Calu3 (cell line): ENCODE measurements at regions not wholly inside any gene's neighbourhood (a gene's known extent, or its start where the extent isn't known, plus 50 kb on each side); places are given as distances from the start of the nearest gene placed in this dataset.
A peak's percentile ranks its signal among the peaks of the same experiment; 100 is the strongest.

ENCODE experiments used
- BruUV-seq: library from RNA; stranded (reverse); fragments of 400-500 nt; replicated peaks from 2 replicates; lab custom pipeline; 2021; lab: Mats Ljungman, UMichigan
- CTCF ChIA-PET: fragments of 300-600 bp; sonication (Branson Sonifier 250); formaldehyde crosslinking; loops from one replicate; lab custom pipeline; 2022; ENCODE audit warnings: antibody characterized with exemption; lab: Charles Lee
- DNase-seq: peaks from one replicate; pipeline ENCODE4 v3.0.0; 2022
- H3K27ac Mint-ChIP-seq: one replicate; pipeline ENCODE4 v1.8.0; 2022; ENCODE audit warnings: mixed read lengths; ENCODE audit not compliant: unreplicated experiment
- H3K27me3 Mint-ChIP-seq: one replicate; pipeline ENCODE4 v1.8.0; 2022; ENCODE audit warnings: mixed read lengths; ENCODE audit not compliant: unreplicated experiment
- H3K36me3 Mint-ChIP-seq: one replicate; pipeline ENCODE4 v1.8.0; 2022; ENCODE audit warnings: mild to moderate bottlenecking, moderate library complexity, mixed read lengths; ENCODE audit not compliant: insufficient read depth, unreplicated experiment
- H3K4me1 Mint-ChIP-seq: one replicate; pipeline ENCODE4 v1.8.0; 2022; ENCODE audit warnings: mild to moderate bottlenecking, low read depth, mixed read lengths; ENCODE audit not compliant: unreplicated experiment
- H3K4me3 Mint-ChIP-seq: one replicate; pipeline ENCODE4 v1.8.0; 2022; ENCODE audit warnings: mild to moderate bottlenecking, low read depth, moderate library complexity, mixed read lengths; ENCODE audit not compliant: unreplicated experiment
- H3K9me3 Mint-ChIP-seq: one replicate; pipeline ENCODE4 v1.8.0; 2022; ENCODE audit warnings: low read depth, mixed read lengths; ENCODE audit not compliant: unreplicated experiment
- intact Hi-C: fragments of 100-400 bp; cut with micrococcal nuclease; formaldehyde crosslinking; loops from one replicate; pipeline ENCODE4 v1.10.0; 2022; ENCODE audit not compliant: unreplicated experiment
- TF ChIP-seq, protein P1 (sequence below): fragments of 200-600 bp; IDR thresholded peaks from one replicate; pipeline ENCODE4 v1.8.0; 2022; ENCODE audit warnings: antibody characterized with exemption; ENCODE audit not compliant: unreplicated experiment

DNA sequence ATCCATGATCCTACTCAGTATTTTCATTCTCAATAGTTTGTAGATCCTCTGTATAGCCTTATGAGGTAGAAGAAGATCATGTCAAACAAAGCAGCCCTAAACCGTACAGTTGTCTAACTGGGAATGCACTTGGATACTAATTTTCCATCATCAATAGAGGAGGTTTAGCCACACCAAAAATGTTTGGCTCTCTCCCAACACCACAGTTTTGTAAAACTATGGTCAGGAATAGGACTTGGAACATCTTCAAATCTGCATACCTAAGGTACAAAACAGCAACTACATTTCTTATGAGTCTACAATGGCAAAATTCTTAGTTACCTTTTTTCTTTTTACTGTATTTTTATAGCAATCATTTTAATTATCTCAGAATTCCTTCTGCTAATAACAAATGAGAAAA is 1001.6 kb downstream of the ROBO2 start:
- Mint-ChIP-seq H3K4me3 (no peak overlapping the region), H3K9me3 (peaks cover 2% of the 10 kb centered on the region), H3K36me3 (no peaks in the 10 kb centered on the region), H3K4me1 (no peaks in the 10 kb centered on the region), H3K27ac (no peak overlapping the region), H3K27me3 (no peaks in the 10 kb centered on the region)
- CTCF ChIA-PET = no interaction called here
- DNase-seq = no peak
- TF ChIP-seq, protein P1, sequence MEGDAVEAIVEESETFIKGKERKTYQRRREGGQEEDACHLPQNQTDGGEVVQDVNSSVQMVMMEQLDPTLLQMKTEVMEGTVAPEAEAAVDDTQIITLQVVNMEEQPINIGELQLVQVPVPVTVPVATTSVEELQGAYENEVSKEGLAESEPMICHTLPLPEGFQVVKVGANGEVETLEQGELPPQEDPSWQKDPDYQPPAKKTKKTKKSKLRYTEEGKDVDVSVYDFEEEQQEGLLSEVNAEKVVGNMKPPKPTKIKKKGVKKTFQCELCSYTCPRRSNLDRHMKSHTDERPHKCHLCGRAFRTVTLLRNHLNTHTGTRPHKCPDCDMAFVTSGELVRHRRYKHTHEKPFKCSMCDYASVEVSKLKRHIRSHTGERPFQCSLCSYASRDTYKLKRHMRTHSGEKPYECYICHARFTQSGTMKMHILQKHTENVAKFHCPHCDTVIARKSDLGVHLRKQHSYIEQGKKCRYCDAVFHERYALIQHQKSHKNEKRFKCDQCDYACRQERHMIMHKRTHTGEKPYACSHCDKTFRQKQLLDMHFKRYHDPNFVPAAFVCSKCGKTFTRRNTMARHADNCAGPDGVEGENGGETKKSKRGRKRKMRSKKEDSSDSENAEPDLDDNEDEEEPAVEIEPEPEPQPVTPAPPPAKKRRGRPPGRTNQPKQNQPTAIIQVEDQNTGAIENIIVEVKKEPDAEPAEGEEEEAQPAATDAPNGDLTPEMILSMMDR = no peak
- no TSS peak for BruUV-seq
- intact Hi-C loops = no loop called here

DNA sequence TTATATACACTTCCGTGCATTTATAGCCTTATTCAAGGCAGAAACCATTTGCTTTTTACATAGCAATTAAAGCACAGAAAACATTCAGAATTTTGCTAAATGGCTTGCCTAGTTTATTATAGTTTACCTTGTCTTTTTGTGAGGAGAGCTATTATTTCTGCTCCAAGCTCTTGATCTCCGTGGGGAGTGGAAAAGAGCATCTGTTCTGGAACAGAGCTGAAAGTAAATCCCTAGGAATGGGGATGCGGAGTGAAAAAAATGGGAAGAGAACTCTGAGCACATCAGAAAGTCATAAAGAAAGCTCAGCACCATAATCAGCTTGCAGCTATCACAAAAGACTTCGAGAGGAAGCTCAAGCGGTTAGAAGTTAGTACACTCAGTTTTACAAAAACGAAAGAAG is 1006.7 kb downstream of the ROBO2 start:
- Mint-ChIP-seq H3K4me3 (no peak overlapping the region), H3K4me1 (no peaks in the 10 kb centered on the region), H3K27ac (no peak overlapping the region), H3K27me3 (no peaks in the 10 kb centered on the region), H3K9me3 (no peaks in the 10 kb centered on the region), H3K36me3 (no peaks in the 10 kb centered on the region)
- CTCF ChIA-PET = no interaction called here
- BruUV-seq = no TSS peak
- no peak for DNase-seq
- TF ChIP-seq, protein P1 = no peak
- intact Hi-C loops = no loop called here

DNA sequence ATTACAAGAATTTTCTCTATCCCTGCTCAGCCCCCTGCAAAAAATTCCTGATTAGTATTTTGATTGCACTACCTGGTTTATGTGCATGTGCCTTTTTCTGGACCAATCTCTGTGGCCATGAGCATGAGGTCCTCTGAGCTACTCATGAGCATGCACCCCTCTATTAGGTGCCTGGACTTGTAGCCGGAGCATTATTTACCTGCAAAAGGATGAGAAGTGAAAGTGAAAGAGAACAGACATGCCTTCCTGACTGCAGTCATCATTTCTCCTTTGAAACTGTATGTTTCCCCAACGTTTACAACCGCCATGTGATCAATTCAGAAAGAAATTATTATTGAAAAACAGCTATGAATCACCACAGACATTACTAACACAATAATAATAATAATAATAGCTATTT is 1008.8 kb downstream of the ROBO2 start:
- Mint-ChIP-seq H3K36me3 (no peaks in the 10 kb centered on the region), H3K27me3 (no peaks in the 10 kb centered on the region), H3K9me3 (no peaks in the 10 kb centered on the region), H3K4me3 (peak overlapping the region; percentile 53), H3K4me1 (no peaks in the 10 kb centered on the region), H3K27ac (no peak overlapping the region)
- TF ChIP-seq, protein P1 = no peak
- intact Hi-C loops = no loop called here
- no peak for DNase-seq
- BruUV-seq = no TSS peak
- CTCF ChIA-PET = interaction anchor here (0.5 kb wide), 1 partner anchor 115 kb away, joined by 3 read pairs; no protein-coding TSS in a partner anchor

DNA sequence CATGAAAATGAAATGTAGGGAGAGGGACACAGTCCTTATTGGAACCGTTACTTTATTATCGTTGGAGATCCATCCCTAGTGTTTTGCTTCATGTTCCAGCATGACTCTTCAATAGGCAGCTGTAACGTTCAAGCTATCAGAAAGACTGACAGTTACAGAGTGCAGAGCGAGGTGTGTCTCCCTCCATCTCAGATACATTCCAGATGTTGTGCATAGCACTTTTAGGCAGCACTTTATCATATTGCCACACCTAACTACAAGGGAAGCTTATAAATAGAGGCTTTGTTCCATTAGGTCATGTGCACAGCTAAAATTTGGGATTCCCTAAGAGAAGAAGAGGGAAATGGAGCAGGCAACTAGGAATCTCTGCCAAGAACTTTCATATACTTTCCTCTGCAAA is 1009.6 kb downstream of the ROBO2 start:
- no peak overlapping the region for H3K4me3 Mint-ChIP-seq
- intact Hi-C loops = no loop called here
- no peak overlapping the region for H3K27ac Mint-ChIP-seq
- CTCF ChIA-PET = no interaction called here
- DNase-seq = no peak
- TF ChIP-seq, protein P1 = no peak
- no peaks in the 10 kb centered on the region for H3K27me3 Mint-ChIP-seq
- no TSS peak for BruUV-seq
- no peaks in the 10 kb centered on the region for H3K9me3 Mint-ChIP-seq
- no peaks in the 10 kb centered on the region for H3K36me3 Mint-ChIP-seq
- no peaks in the 10 kb centered on the region for H3K4me1 Mint-ChIP-seq
